ENCODE measurements at regions not wholly inside any gene's neighbourhood (a gene's known extent, or its start where the extent isn't known, plus 50 kb on each side); places are given as distances from the start of the nearest gene placed in this dataset.

DNA sequence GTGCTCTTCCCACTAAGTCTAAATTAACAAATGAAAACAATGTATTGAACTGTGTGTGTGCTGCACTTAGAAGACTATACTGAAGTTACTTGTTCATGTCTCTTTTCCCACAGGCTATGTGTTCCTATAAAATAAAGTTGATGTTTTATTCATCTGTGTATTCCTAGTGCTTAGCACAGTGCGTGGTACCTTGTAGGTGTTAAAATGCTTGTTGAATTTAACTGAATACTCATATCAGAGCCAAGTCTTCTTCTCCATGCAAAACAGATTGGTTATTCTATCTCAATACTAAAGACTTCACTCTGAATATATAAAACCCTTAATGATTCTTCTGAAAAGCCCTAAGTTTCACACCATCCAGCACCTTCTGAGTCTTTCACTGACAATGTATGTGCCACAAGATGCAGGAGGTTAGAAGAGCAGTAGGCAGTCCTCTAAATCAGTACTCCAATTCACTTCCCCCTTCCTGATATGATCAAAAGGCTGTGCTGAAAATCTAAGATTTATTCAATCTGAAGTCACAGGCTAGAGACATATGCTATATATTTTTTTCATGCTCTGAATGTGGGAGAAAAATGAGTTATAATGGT lies 231.7 kb upstream of the CCDC150 start:
- in situ Hi-C loops (cut with MboI): no loop called here
- H3K4me3 ChIP-seq: no peak overlapping the region
- TF ChIP-seq EZH2phosphoT487 (IDR thresholded peaks at IDR 0.05; ENCODE audit: insufficient read depth, low read depth) (no peak), EZH2 (IDR thresholded peaks at IDR 0.05; ENCODE audit: insufficient read depth, poor library complexity, severe bottlenecking) (no peak)
- H3K4me1 ChIP-seq (ENCODE audit: insufficient read depth): peaks cover 18% of the 10 kb centered on the region
- WGBS, 2 experiments (ENCODE audit: low coverage in 1 of 2, low lambda C conversion rate in 2 of 2, missing lambda C conversion rate in 2 of 2): 76 to 85% methylated on average over 1 of the region's 1 CpG
- H3K4me2 ChIP-seq (ENCODE audit: unreplicated experiment): no peak overlapping the region
- no peaks in the 10 kb centered on the region for H3K36me3 ChIP-seq (ENCODE audit: low read depth)
- H4K20me1 ChIP-seq (ENCODE audit: insufficient read depth): no peaks in the 10 kb centered on the region
- H3K27ac ChIP-seq: no peak overlapping the region
- no peak overlapping the region for H3K9ac ChIP-seq
- no peak overlapping the region for H2AFZ ChIP-seq
- no peak for DNase-seq
- no peaks in the 10 kb centered on the region for H3K79me2 ChIP-seq (ENCODE audit: insufficient read depth)
- H3F3A ChIP-seq (ENCODE audit: insufficient read depth): peaks cover 23% of the 10 kb centered on the region
- H3K9me3 ChIP-seq (ENCODE audit: low read depth): no peaks in the 10 kb centered on the region
- H3K27me3 ChIP-seq (replicated peaks; ENCODE audit: insufficient read depth): no peaks in the 10 kb centered on the region
- no peaks in the 10 kb centered on the region for H3K9me2 ChIP-seq (ENCODE audit: insufficient read depth)

DNA sequence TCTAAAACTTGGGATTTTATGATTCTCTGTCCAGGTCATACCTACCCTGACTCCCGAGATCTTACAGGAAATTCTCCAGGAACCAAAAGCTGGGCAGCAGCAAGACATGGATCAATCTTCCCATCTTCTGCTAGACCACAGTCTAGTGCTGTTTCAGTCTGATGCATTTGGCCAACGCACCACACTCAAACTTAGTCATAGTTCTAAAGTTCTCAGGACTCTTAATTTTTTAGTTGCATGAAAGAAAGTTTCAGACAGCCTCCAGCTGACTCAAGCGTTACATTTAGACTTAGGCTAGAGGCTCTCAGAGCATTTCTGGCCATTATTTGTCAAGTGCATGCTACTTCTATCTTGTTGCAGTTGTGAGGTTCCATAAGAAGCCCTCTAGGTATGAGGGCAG lies 230.1 kb upstream of the CCDC150 start:
- Histone ChIP-seq H3K9me2 (ENCODE audit: insufficient read depth) (no peaks in the 10 kb centered on the region), H3K4me1 (ENCODE audit: insufficient read depth) (peaks cover 2% of the 10 kb centered on the region), H3K36me3 (ENCODE audit: low read depth) (no peaks in the 10 kb centered on the region), H3F3A (ENCODE audit: insufficient read depth) (peaks cover 7% of the 10 kb centered on the region), H3K27ac (no peak overlapping the region), H3K27me3 (replicated peaks; ENCODE audit: insufficient read depth) (no peaks in the 10 kb centered on the region), H3K9me3 (ENCODE audit: low read depth) (no peaks in the 10 kb centered on the region), H3K4me3 (no peak overlapping the region), H4K20me1 (ENCODE audit: insufficient read depth) (no peaks in the 10 kb centered on the region), H3K9ac (no peak overlapping the region), H2AFZ (no peak overlapping the region), H3K4me2 (ENCODE audit: unreplicated experiment) (no peak overlapping the region), H3K79me2 (ENCODE audit: insufficient read depth) (no peaks in the 10 kb centered on the region)
- in situ Hi-C loops (cut with MboI): no loop called here
- TF ChIP-seq EZH2phosphoT487 (IDR thresholded peaks at IDR 0.05; ENCODE audit: insufficient read depth, low read depth) (no peak), EZH2 (IDR thresholded peaks at IDR 0.05; ENCODE audit: insufficient read depth, poor library complexity, severe bottlenecking) (no peak)
- peak; percentile 30 for DNase-seq
- WGBS, 2 experiments (ENCODE audit: low coverage in 1 of 2, low lambda C conversion rate in 2 of 2, missing lambda C conversion rate in 2 of 2): 83 to 88% methylated on average over 3 of the region's 3 CpGs

DNA sequence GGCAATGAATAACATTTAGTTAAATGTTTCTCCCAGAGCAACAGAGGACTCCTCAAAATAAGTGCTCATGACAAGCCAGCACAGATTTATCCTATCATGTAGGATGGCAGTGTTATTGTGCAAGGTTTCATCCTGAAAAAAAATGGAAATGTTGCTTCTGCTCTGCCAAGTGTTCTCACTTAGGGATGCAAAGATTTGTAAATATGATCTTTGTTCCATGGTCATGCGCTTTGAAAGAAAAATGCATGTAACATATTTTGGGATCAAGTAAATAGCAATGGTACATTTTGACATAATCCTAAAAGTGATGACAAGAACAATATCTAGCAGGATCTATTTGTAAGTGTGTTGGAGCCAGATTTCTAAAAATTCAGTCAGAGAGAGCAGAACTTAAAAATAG lies 229.5 kb upstream of the CCDC150 start:
- H3K9me3 ChIP-seq (ENCODE audit: low read depth): no peaks in the 10 kb centered on the region
- no peaks in the 10 kb centered on the region for H3K27me3 ChIP-seq (replicated peaks; ENCODE audit: insufficient read depth)
- no peaks in the 10 kb centered on the region for H4K20me1 ChIP-seq (ENCODE audit: insufficient read depth)
- WGBS, 2 experiments (ENCODE audit: low coverage in 1 of 2, low lambda C conversion rate in 2 of 2, missing lambda C conversion rate in 2 of 2): 71 to 73% methylated on average over 1 of the region's 1 CpG
- H3K79me2 ChIP-seq (ENCODE audit: insufficient read depth): no peaks in the 10 kb centered on the region
- TF ChIP-seq EZH2phosphoT487 (IDR thresholded peaks at IDR 0.05; ENCODE audit: insufficient read depth, low read depth): no peak
- no peak for TF ChIP-seq EZH2 (IDR thresholded peaks at IDR 0.05; ENCODE audit: insufficient read depth, poor library complexity, severe bottlenecking)
- no peak overlapping the region for H2AFZ ChIP-seq
- no peaks in the 10 kb centered on the region for H3K4me1 ChIP-seq (ENCODE audit: insufficient read depth)
- no peaks in the 10 kb centered on the region for H3K9me2 ChIP-seq (ENCODE audit: insufficient read depth)
- H3K4me2 ChIP-seq (ENCODE audit: unreplicated experiment): no peak overlapping the region
- H3K9ac ChIP-seq: no peak overlapping the region
- H3K4me3 ChIP-seq: no peak overlapping the region
- no peaks in the 10 kb centered on the region for H3K36me3 ChIP-seq (ENCODE audit: low read depth)
- no peak for DNase-seq
- peaks cover 5% of the 10 kb centered on the region; the same call in 1 of the 2 replicates for H3F3A ChIP-seq (ENCODE audit: insufficient read depth)
- in situ Hi-C loops (cut with MboI): no loop called here
- no peak overlapping the region for H3K27ac ChIP-seq

DNA sequence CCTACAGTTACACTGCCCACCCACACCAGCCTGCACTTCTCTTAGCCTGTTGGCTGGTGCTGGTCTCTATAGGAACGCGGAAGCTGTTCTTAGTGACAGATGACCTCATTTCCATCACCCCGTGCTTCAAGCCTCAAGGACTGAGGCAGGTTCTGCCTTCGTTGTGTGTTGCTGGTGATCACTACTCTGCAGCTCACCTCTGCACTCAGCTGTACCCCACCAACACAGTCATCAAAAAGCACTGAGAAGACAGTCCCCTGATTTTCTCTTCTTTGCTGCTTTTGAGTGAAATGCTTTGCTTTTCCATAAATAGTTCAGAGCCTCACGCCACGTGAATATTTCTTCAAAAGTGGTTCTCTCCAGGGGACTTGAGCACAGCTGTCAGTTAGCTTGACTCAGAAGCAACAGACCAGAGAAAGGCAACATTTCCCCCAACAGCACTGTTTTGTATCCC lies 225.7 kb upstream of the CCDC150 start:
- Histone ChIP-seq H3K79me2 (ENCODE audit: insufficient read depth) (no peaks in the 10 kb centered on the region), H3K9ac (no peak overlapping the region), H3K9me3 (ENCODE audit: low read depth) (no peaks in the 10 kb centered on the region), H2AFZ (0 out of 2 replicates have a peak overlapping the region, but pooled peaks have one; percentile 20), H3K4me2 (ENCODE audit: unreplicated experiment) (no peak overlapping the region), H3K27ac (no peak overlapping the region), H3K36me3 (ENCODE audit: low read depth) (no peaks in the 10 kb centered on the region), H3K9me2 (ENCODE audit: insufficient read depth) (no peaks in the 10 kb centered on the region), H3K4me1 (ENCODE audit: insufficient read depth) (no peaks in the 10 kb centered on the region), H4K20me1 (ENCODE audit: insufficient read depth) (no peaks in the 10 kb centered on the region), H3F3A (ENCODE audit: insufficient read depth) (no peaks in the 10 kb centered on the region), H3K4me3 (no peak overlapping the region), H3K27me3 (replicated peaks; ENCODE audit: insufficient read depth) (no peaks in the 10 kb centered on the region)
- DNase-seq: peak; percentile 35
- WGBS, 2 experiments (ENCODE audit: low coverage in 1 of 2, low lambda C conversion rate in 2 of 2, missing lambda C conversion rate in 2 of 2): 43 to 57% methylated on average over 6 of the region's 6 CpGs
- in situ Hi-C loops (cut with MboI): no loop called here
- TF ChIP-seq EZH2 (IDR thresholded peaks at IDR 0.05; ENCODE audit: insufficient read depth, poor library complexity, severe bottlenecking): no peak
- TF ChIP-seq EZH2phosphoT487 (IDR thresholded peaks at IDR 0.05; ENCODE audit: insufficient read depth, low read depth): no peak

All from GM23248 (cell line).